Glomerular visceral epithelial cell (primary cell): ENCODE measurements at regions not wholly inside any gene's neighbourhood (a gene's known extent, or its start where the extent isn't known, plus 50 kb on each side); places are given as distances from the start of the nearest gene placed in this dataset.

Experiments used
- DNase-seq: peaks from one replicate; pipeline ENCODE4 v3.0.0-alpha.2; 2016; ENCODE audit errors: extremely low spot score

- no peak for DNase-seq
Observed at GRCh38 chr9:86795823-86796553, 151.3 kb downstream of the GAS1 start.

DNA sequence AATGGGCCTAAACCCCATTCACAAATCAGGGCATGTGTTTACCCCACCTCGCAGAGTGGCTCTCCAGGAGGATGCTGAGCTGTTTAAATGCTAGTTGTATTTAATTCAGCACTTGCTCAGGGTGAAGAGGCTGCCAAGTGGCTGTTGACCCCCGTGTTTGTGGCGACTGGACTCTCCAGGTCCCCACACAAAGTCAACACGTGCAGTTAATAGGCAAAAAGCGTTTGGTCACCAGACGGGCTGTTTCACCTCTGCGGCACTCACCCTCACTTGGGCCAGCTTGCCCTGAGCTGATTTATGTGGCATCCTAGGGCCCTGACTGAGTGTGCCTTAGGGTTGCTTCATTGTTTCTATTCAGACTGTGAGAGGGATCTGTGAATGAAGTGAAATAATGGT is 152.3 kb downstream of the GAS1 start:
- DNase-seq: no peak

GRCh38 chr9:86794391-86795046 is 152.8 kb downstream of the GAS1 start:
- DNase-seq: no peak

- no peak for DNase-seq
Observed at GRCh38 chr9:86792136-86792535, 155.2 kb downstream of the GAS1 start.

DNA sequence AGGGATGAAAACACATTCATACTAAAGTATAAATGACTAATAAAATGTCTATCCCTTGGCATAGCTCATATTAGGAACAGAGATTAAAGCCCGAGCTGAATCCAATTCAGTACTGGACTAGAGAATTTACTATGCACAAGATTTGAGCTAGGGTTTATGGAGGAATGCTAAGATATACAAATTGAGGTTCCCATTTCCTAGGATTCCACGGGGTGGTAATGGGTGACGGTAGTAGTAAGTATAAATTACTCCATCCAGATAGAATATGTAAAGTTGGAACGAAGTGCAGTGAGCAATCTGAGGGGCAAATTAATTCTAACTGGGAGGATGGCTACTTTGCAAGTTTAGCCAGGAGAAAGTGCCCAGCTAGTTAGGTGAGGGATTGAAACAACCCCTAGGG is 156.5 kb downstream of the GAS1 start:
- no peak for DNase-seq

DNA sequence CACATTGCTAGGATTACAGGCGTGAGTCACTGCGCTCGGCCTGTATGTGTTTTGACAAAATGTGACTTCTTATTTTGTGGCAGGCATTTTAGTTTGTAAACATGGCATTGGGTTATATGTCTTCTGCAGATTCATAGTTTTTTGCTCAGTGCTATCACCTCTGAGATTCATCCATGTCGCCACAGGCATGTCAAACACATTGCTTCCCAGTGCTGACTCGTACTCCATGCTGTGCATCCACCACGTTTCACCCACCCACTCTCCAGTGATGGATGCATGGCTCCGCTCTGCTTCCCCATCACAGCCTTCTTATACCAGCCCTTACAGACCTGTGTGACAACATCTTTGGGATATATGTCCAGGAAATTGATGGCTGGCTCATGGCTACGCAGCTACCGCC is 158.8 kb downstream of the GAS1 start:
- DNase-seq: no peak

DNA sequence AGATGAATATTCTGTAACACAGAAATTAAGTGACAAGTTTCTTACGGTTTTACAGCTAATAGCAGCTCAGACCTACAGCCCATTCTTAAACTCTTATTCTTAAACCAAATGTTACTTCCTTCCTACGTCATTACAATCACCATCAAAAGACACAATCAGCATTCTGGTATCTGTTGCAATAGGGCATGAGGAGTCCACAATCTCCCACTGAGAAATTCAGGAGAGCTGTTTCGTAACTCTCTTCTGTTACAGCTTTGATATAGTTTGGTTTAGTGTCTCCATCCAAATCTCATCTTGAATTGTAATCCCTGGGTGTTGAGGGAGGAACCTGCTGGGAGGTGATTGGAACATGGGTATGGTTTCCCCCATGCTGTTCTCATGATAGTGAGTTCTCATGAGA is 163.4 kb downstream of the GAS1 start:
- no peak for DNase-seq

DNA sequence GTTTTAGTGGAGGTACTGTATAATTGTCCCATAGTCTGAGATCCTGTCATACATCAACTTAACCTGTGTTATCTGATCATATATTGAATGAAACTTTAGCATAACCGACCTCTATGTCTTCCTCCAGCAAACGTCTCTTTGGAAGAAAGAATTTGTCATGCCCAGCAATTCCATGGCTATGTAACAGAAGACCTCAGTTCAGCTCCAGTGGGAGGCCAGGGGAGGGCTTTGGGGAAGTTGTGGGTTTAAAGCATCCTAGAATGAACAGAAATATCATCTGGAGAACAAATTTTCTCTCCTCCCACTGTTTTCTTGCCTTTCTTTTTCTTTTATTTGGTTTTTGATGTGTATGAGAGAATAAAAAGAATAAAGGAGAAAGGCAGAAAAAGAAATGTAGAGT is 164.5 kb downstream of the GAS1 start:
- no peak for DNase-seq

DNA sequence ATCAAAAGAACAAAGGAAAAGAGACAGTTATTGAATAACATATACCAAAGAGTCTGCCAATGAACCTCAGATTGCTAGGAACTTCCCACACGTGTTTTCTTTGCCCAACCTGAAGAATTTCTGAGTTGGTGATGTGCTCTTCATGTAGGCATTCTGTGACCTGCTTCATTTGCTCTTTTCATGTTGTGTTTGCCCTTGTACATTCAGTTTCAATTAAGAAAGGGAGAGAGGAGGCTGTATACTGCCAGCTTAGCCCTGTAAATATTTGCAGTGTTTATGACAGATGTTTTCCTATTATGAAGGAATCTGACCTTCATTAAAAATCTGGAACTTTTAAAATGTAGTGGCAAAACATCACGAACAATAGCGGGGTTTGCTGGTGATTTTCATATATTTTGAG is 168.5 kb downstream of the GAS1 start:
- no peak for DNase-seq

DNA sequence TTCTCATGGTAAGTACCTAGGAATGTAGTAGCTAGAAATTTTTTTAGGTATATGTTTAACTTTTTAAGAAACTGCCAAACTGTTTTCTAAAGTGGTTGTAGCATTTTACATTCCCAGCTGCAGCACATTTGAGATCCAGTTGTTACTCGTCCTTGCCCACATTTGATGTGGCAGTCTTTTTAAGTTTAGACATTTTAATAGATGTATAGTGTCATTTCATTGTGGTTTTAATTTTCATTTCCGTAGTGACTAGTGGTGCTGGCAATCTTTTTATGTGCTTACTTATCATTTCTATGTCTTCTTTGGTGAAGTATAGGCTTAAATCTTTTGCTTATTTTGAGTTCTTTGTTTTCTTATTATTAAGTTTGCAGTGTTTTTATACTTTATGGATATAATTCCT is 171.6 kb downstream of the GAS1 start:
- no peak for DNase-seq

- no peak for DNase-seq
Observed at GRCh38 chr9:86774116-86774515, 173.2 kb downstream of the GAS1 start.

GRCh38 chr9:86773422-86773945 is 173.8 kb downstream of the GAS1 start:
- no peak for DNase-seq

- DNase-seq: no peak
Observed at GRCh38 chr9:86772635-86772993, 174.7 kb downstream of the GAS1 start.

- no peak for DNase-seq
Observed at GRCh38 chr9:86771941-86772634, 175.2 kb downstream of the GAS1 start.

GRCh38 chr9:86771420-86771819 is 175.9 kb downstream of the GAS1 start:
- no peak for DNase-seq

DNA sequence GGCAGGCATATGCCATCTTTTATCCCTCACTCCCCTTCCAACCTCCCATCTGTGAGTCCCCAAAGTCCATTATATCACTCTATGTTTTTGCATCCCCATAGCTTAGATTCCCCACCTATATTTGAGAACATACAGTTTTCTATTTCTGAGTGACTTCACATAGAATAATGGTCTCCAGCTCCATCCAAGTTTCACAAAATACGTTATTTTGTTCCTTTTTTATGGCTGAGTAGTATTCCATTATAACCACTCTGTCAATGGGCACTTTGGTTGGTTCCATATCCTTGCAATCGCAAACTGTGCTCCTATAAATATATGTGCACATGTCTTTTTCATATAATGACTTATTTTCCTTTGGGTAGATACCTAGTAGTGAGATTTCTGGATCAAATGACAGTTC is 178.6 kb downstream of the GAS1 start:
- DNase-seq: no peak

DNA sequence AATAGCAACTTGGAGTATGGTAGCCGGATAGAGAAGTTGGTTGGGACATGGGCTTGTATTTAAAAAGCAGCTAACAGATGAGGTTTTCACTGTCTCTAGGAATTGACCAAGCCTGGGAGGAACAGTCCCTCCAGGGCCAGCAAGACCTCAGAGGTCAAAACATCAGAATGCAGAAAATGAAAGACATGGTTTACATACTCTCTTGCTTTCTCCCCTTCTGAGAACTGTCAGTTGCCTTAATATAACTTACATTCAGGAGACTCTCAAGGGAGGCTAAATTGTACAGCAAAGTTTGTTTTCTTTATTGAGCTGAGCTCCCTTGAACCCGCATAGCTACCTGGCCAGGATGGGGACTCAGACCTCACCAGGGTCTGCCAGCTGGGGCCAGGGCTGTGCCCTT is 179.3 kb downstream of the GAS1 start:
- no peak for DNase-seq

DNA sequence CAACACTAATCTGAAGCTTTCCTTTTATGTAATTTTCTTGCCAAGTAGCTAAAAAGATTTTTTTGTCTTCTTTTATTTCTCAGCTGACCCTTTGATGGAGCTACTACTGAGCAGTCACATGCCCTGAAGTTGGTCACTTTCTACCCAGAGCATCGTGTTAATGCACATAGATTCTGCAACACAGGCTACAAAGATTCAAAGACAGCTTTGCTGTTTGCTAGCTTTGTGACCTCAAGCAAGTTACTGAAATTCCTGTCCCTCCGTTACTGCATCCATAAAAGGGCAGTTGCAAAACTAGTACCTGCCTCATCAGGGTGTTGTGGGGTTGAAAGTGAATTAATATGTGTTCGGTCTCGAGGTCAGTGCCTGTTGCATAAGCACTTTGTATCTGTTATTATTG is 179.9 kb downstream of the GAS1 start:
- DNase-seq: no peak

DNA sequence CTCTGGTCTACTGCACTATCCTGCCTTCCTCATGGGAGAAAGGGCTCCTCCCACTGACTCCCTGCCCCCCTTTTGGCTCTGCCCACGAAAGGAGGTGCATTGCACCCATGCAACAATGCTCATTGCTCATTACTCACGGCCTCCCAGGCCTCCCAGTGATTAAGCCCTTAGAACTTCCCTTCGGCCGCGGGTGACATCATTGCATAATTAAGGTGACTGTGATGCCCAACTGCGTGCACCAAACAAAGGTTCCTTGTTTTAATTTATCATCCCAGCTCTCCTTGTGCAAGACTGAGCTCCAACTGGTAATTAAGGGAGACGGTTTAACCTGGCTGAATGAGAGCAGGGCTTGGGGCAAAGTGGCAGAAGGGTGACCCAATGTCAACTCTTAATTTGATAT is 180.4 kb downstream of the GAS1 start:
- peak; percentile 18 for DNase-seq

- no peak for DNase-seq
Observed at GRCh38 chr9:86766511-86766910, 180.8 kb downstream of the GAS1 start.

DNA sequence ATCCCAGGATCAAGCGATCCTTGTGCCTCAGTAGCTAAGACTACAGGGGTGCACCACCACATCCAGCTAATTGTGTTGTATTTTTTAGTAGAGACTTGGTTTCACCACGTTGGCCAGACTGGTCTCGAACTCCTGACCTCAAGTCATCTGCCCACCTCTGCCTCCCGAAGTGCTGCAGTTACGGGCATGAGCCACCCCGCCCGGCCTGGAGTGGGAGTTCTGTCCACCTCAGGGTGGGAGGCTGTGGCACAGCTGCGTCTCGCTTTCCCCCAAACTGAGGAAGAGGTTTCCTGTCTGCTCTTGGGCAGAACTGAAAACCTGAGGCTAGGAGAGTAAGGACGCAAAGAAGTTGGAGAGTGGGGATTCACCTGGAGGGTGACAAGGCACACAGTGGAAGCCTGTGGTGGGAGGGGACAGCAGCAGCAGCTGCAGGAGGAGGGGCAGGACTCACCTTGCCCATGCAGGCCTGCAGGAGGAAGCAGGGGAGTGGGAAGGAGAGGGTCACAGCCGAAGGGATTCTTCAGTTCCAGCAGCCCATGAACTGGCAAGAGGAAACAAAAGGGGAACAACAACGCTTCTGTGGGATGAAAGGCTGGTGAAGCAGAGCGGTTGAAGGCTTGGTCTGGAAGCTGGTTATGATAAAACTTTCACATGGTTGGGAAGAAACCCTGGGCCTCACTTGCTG is 181.4 kb downstream of the GAS1 start:
- DNase-seq: no peak

DNA sequence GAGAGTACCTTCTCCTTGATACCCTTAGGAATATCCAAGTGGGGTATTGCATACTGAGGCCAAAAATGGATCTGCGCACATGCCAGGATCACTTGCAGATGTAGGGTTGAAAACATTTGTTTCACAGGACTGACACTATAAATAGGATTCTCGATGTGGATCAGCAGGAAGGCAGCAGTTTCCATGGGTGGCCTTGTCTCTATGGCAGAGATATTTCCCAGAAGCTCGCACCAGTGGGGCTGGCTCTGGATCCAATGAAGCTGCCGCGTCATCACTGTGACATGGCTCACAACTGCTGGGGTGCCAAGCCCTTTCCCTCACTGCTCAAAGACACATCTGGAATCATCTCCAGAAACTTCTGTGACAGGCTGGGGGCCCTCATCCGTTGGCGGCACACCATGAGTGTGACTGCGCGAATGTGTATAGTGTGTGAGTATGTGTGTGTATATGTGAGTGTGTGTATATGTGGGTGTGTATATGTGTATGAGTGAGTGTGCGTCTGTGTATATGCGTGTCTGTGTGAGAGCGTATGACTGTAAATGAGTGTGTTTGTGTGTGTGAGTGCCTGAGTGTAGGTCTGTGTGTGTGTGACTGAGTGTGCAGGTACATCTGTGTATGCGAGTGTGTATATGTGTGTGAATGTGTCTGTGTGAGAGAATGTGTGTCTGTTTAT is 182.5 kb downstream of the GAS1 start:
- no peak for DNase-seq
